SH-SY5Y (cell line): ENCODE measurements at regions not wholly inside any gene's neighbourhood (a gene's known extent, or its start where the extent isn't known, plus 50 kb on each side); places are given as distances from the start of the nearest gene placed in this dataset.

ENCODE experiments used
- GATA2 ChIP-seq: IDR thresholded peaks from 2 replicates; pipeline ENCODE4 v1.6.1; 2011; ENCODE audit warnings: mild to moderate bottlenecking, low read depth, low read length
- GATA3 ChIP-seq: IDR thresholded peaks from 2 replicates; pipeline ENCODE4 v1.6.1; 2011; ENCODE audit warnings: low read depth, mild to moderate bottlenecking, low read length, moderate library complexity

- TF ChIP-seq GATA2 (no peak), GATA3 (no peak)
Observed at GRCh38 chr12:19075711-19076340, 53.7 kb upstream of the PLEKHA5 start.
